Sigmoid colon (tissue), 6 donors: ENCODE measurements at regions not wholly inside any gene's neighbourhood (a gene's known extent, or its start where the extent isn't known, plus 50 kb on each side); places are given as distances from the start of the nearest gene placed in this dataset.

ENCODE experiments used
- DNase-seq: peaks from one replicate; pipeline ENCODE4 v3.0.0-alpha.2; 2019
- H3K27ac ChIP-seq, 4 donors: fragments of 200-600 bp; sonication (generic); one replicate each; pipeline ENCODE4 v1.5.1; 2016 to 2019; ENCODE audit warnings: mild to moderate bottlenecking in 1 of 4
- H3K27me3 ChIP-seq, 3 donors: fragments of 200-600 bp; sonication (generic); one replicate each; pipeline ENCODE4 v1.5.1; 2019; ENCODE audit warnings: mild to moderate bottlenecking in 1 of 3
- H3K36me3 ChIP-seq, 4 donors: fragments of 200-600 bp; sonication (generic); one replicate each; pipeline ENCODE4 v1.5.1; 2016 to 2019
- H3K4me1 ChIP-seq, 4 donors: fragments of 200-600 bp; sonication (generic); one replicate each; pipeline ENCODE4 v1.5.1; 2017 to 2019
- H3K4me3 ChIP-seq, 4 donors: fragments of 200-600 bp; sonication (generic); one replicate each; pipeline ENCODE4 v1.5.1; 2017 to 2019; ENCODE audit warnings: mild to moderate bottlenecking in 2 of 4, moderate library complexity in 1 of 4
- H3K9me3 ChIP-seq, 4 donors: fragments of 200-600 bp in 3 of 4; sonication (generic) in 3 of 4; one replicate each; pipeline versions ENCODE4 v1.5.1 to v1.6.1; 2013 to 2019
- CTCF ChIP-seq, 4 experiments: fragments of 450-650 bp in 3 of 4; fragments of 200-600 bp in 1 of 4; IDR thresholded peaks; one replicate each; pipeline ENCODE4 v1.5.1; 2016 to 2019; ENCODE audit warnings: antibody characterized with exemption in 4 of 4, mild to moderate bottlenecking in 3 of 4, moderate library complexity in 2 of 4
- EP300 ChIP-seq, 4 donors: sonication (generic); formaldehyde crosslinking; IDR thresholded peaks; one replicate each; pipeline ENCODE4 v1.6.1; 2017; ENCODE audit warnings: antibody characterized with exemption in 4 of 4
- POLR2A ChIP-seq, 2 donors: fragments of 450-650 bp; IDR thresholded peaks; one replicate each; pipeline ENCODE4 v1.6.1; 2016; ENCODE audit warnings: antibody characterized with exemption in 2 of 2, mild to moderate bottlenecking in 2 of 2, moderate library complexity in 2 of 2
- POLR2AphosphoS5 ChIP-seq, 4 donors: sonication (generic); formaldehyde crosslinking; IDR thresholded peaks; one replicate each; pipeline ENCODE4 v1.6.1; 2017; ENCODE audit warnings: antibody characterized with exemption in 4 of 4
- WGBS, 2 donors: extraction: QIAGEN DNeasy Blood & Tissue Kit; methylation state at CpG; one replicate each; pipeline ENCODE4 v1.1.7; 2013; 5-methylcytosine and 5-hydroxymethylcytosine counted together
- intact Hi-C: fragments of 100-400 bp; cut with DNase I; formaldehyde crosslinking; loops from one replicate; pipeline ENCODE4 v1.15.1; 2023
- donor health status: healthy with polysubstance abuse.
- donor health status: healthy.

- no peak for TF ChIP-seq CTCF (IDR thresholded peaks at IDR 0.05)
- TF ChIP-seq POLR2AphosphoS5 (IDR thresholded peaks at IDR 0.05) = no peak
- TF ChIP-seq EP300 (IDR thresholded peaks at IDR 0.05) = no peak
- TF ChIP-seq POLR2A (IDR thresholded peaks at IDR 0.05) = no peak
- H3K36me3 ChIP-seq = no peaks in the 10 kb centered on the region
- WGBS, 2 donors = 72 to 81% methylated on average over 14 of the region's 14 CpGs
- no peak overlapping the region for H3K27ac ChIP-seq
- H3K4me3 ChIP-seq = no peak overlapping the region
- no peaks in the 10 kb centered on the region for H3K4me1 ChIP-seq
- peaks cover 0 to 72% (median 16%) of the 10 kb centered on the region in 3 donors for H3K27me3 ChIP-seq
- intact Hi-C loops = no loop called here
- H3K9me3 ChIP-seq = no peaks in the 10 kb centered on the region
- DNase-seq = no peak
Measured at GRCh38 chr1:17913326-17914115, 158.4 kb downstream of the ACTL8 start.

DNA sequence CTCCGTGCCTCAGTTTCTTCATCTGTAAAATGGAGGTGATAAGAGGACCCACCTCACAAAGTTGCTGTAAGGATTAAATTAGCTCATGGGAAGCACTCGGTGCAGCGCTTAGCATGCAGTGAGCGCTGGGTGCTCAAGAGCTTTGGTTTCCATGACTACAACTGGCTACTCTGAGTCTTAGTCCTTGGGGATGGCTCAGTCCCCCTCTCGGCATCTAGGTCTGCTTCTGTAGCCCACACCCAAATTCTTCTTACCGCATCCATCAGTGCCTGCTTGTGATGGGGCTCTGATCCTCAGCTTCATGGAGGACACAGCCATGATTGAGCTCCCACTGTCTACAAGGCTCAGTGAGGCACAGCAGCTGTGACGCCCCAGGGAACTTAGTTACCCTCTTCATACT is 159.0 kb downstream of the ACTL8 start:
- H3K4me1 ChIP-seq = no peaks in the 10 kb centered on the region
- no peaks in the 10 kb centered on the region for H3K9me3 ChIP-seq
- peaks cover 0 to 73% (median 16%) of the 10 kb centered on the region in 3 donors for H3K27me3 ChIP-seq
- no peak overlapping the region for H3K27ac ChIP-seq
- DNase-seq = no peak
- WGBS, 2 donors = 86% methylated on average over 7 of the region's 7 CpGs
- H3K4me3 ChIP-seq = no peak overlapping the region
- TF ChIP-seq POLR2AphosphoS5 (IDR thresholded peaks at IDR 0.05) (no peak), CTCF (IDR thresholded peaks at IDR 0.05) (no peak), EP300 (IDR thresholded peaks at IDR 0.05) (no peak), POLR2A (IDR thresholded peaks at IDR 0.05) (no peak)
- intact Hi-C loops = no loop called here
- no peaks in the 10 kb centered on the region for H3K36me3 ChIP-seq

- no peaks in the 10 kb centered on the region for H3K4me1 ChIP-seq
- WGBS, 2 donors = 62 to 79% methylated on average over 9 of the region's 9 CpGs
- no peaks in the 10 kb centered on the region for H3K36me3 ChIP-seq
- H3K27ac ChIP-seq = no peak overlapping the region
- intact Hi-C loops = no loop called here
- peaks cover 0 to 70% (median 16%) of the 10 kb centered on the region in 3 donors for H3K27me3 ChIP-seq
- no peak for DNase-seq
- TF ChIP-seq EP300 (IDR thresholded peaks at IDR 0.05) (no peak), POLR2A (IDR thresholded peaks at IDR 0.05) (no peak), CTCF (IDR thresholded peaks at IDR 0.05) (no peak), POLR2AphosphoS5 (IDR thresholded peaks at IDR 0.05) (no peak)
- no peak overlapping the region for H3K4me3 ChIP-seq
- H3K9me3 ChIP-seq = no peaks in the 10 kb centered on the region
Measured at GRCh38 chr1:17914987-17915386, 159.9 kb downstream of the ACTL8 start.

DNA sequence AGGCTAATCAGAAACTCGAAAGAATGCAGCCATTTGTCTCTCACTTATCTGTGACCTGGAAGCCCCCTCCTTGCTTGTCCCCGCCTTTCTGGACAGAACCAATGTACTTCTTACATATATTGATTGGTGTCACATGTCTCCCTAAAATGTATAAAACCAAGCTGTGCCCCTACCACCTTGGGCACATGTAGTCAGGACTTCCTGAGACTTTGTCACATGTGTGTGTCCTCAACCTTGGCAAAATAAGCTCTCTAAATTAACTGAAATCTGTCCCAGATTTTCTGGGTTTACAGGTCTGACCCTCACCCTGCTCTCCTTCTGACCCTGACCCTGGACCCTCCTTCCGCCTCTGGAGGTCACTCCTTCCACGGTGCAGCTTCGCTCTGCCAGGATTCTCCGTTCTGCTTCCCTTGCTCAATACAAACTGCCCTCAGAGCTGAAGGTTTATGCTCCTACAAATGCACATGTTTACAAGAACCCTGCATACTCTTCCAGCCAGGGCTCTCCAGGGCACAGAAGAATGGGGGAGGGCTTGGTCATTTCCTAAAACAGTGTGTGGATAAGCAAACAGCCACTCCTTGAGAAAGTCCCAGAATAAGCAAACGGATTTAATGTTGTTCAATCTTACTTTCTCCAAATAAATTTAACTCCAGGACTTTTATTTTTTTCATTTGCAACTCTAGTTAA is 160.5 kb downstream of the ACTL8 start:
- intact Hi-C loops = no loop called here

More for the DNA sequence above, 160.5 kb downstream of the ACTL8 start:
- no peak overlapping the region for H3K27ac ChIP-seq
- no peak overlapping the region for H3K4me3 ChIP-seq
- H3K27me3 ChIP-seq = peaks cover 0 to 65% (median 16%) of the 10 kb centered on the region in 3 donors
- H3K4me1 ChIP-seq = no peaks in the 10 kb centered on the region
- no peak for DNase-seq
- 10 to 13% methylated on average over 7 of the region's 7 CpGs for WGBS, 2 donors
- no peaks in the 10 kb centered on the region for H3K9me3 ChIP-seq
- TF ChIP-seq POLR2AphosphoS5 (IDR thresholded peaks at IDR 0.05) = no peak
- TF ChIP-seq CTCF (IDR thresholded peaks at IDR 0.05) = no peak
- H3K36me3 ChIP-seq = no peaks in the 10 kb centered on the region
